GM12878 (cell line): ENCODE measurements at regions not wholly inside any gene's neighbourhood (a gene's known extent, or its start where the extent isn't known, plus 50 kb on each side); places are given as distances from the start of the nearest gene placed in this dataset.

Source experiments
- ATAC-seq: fragments of 200-7000 bp; cut with Tn5 transposase; 3 replicates; pipeline ENCODE4 v1.9.1; 2020; ENCODE audit warnings: mild to moderate bottlenecking, moderate library complexity
- BruUV-seq: library from RNA; stranded (reverse); fragments of 400-500 nt; replicated peaks from 2 replicates; lab custom pipeline; 2021; lab: Mats Ljungman, UMichigan
- CTCF ChIA-PET: fragments of 300-600 bp; sonication (Branson Sonifier 250); formaldehyde crosslinking; extraction: SDS; loops from one replicate; lab custom pipeline; 2021; ENCODE audit warnings: inconsistent platforms; lab: Yijun Ruan, JAX
- POLR2A ChIA-PET: fragments of 350-600 bp; formaldehyde crosslinking; extraction: SDS; loops from one replicate; lab custom pipeline; 2021; ENCODE audit warnings: inconsistent platforms; lab: Charles Lee
- RAD21 ChIA-PET: fragments of 300-600 bp; sonication (Branson Sonifier 250); formaldehyde crosslinking; loops from one replicate; lab custom pipeline; 2023; ENCODE audit warnings: antibody characterized with exemption; ENCODE audit not compliant: unreplicated experiment; lab: Charles Lee
- SMC1A ChIA-PET: fragments of 300-600 bp; sonication (Branson Sonifier 250); formaldehyde crosslinking; loops from one replicate; lab custom pipeline; 2023; ENCODE audit not compliant: unreplicated experiment, uncharacterized antibody; lab: Charles Lee
- DNase-seq: peaks from one replicate; pipeline ENCODE4 v3.0.0-alpha.2; 2011; ENCODE audit warnings: low read depth, low spot score
- FAIRE-seq: peaks from 3 replicates; lab custom pipeline; 2011; peaks lifted over from hg19 to GRCh38; lab: Jason Lieb, UNC
- H2AFZ ChIP-seq: 2 replicates; pipeline ENCODE4 v1.6.0; 2011; ENCODE audit warnings: low read depth, low read length, control low read depth; ENCODE audit not compliant: control insufficient read depth
- H3K27ac ChIP-seq: 2 replicates; pipeline ENCODE4 v1.5.1; 2011; ENCODE audit warnings: control low read depth; ENCODE audit not compliant: control insufficient read depth, insufficient read depth
- H3K27me3 ChIP-seq, 2 experiments: replicated peaks in 1 of 2; 2 replicates each; pipeline versions ENCODE4 v1.6.0 to v1.6.1; 2011; ENCODE audit warnings: low read length in 1 of 2; ENCODE audit not compliant: control insufficient read depth in 2 of 2, insufficient read depth in 2 of 2
- H3K36me3 ChIP-seq, 2 experiments: 2 replicates each; pipeline ENCODE4 v1.5.1; 2011; ENCODE audit warnings: low read length in 1 of 2; ENCODE audit not compliant: control insufficient read depth in 2 of 2, insufficient read depth in 2 of 2
- H3K4me1 ChIP-seq: 2 replicates; pipeline ENCODE4 v1.6.1; 2011; ENCODE audit warnings: mild to moderate bottlenecking, low read length, moderate library complexity, mixed read lengths; ENCODE audit not compliant: control insufficient read depth, insufficient read depth
- H3K4me2 ChIP-seq: 2 replicates; pipeline ENCODE4 v1.6.0; 2011; ENCODE audit warnings: control low read depth; ENCODE audit not compliant: control insufficient read depth, insufficient read depth
- H3K4me3 ChIP-seq: fragments of 200-600 bp; sonication (generic); 2 replicates; pipeline ENCODE4 v1.5.1; 2016
- H3K79me2 ChIP-seq: 2 replicates; pipeline ENCODE4 v1.6.0; 2011; ENCODE audit warnings: low read length; ENCODE audit not compliant: control insufficient read depth, insufficient read depth
- H3K9ac ChIP-seq: 2 replicates; pipeline ENCODE4 v1.8.0; 2011; ENCODE audit warnings: low read length, control low read depth, mixed read lengths; ENCODE audit not compliant: control insufficient read depth, insufficient read depth
- H3K9me3 ChIP-seq: replicated peaks from 3 replicates; pipeline ENCODE4 v1.5.1; 2011; ENCODE audit warnings: mild to moderate bottlenecking, low read length; ENCODE audit not compliant: control insufficient read depth, insufficient read depth
- H4K20me1 ChIP-seq: 2 replicates; pipeline ENCODE4 v1.6.0; 2011; ENCODE audit not compliant: control insufficient read depth, insufficient read depth
- BRCA1 ChIP-seq: IDR thresholded peaks from 2 replicates; pipeline ENCODE4 v1.6.1; 2011; ENCODE audit warnings: low read depth, low read length, improper control_type of control experiment
- CEBPB ChIP-seq, 2 experiments: fragments of 150-350 bp in 1 of 2; IDR thresholded peaks; 2 replicates each; pipeline ENCODE4 v1.6.1; 2012 to 2014; ENCODE audit warnings: low read depth in 2 of 2, low read length in 2 of 2, borderline replicate concordance in 1 of 2, inconsistent platforms in 1 of 2
- CEBPZ ChIP-seq: fragments of 150-350 bp; IDR thresholded peaks from 2 replicates; pipeline ENCODE4 v1.6.1; 2016; ENCODE audit warnings: low read depth, low read length
- EGR1 ChIP-seq, 2 experiments: IDR thresholded peaks; 1 replicate in 1 of 2; 2 replicates in 1 of 2; pipeline ENCODE4 v1.6.1; 2011 to 2012; ENCODE audit warnings: low read depth in 2 of 2, low read length in 2 of 2, borderline replicate concordance in 1 of 2, mild to moderate bottlenecking in 1 of 2, moderate library complexity in 1 of 2
- NBN ChIP-seq: fragments of 450-650 bp; IDR thresholded peaks from 2 replicates; pipeline ENCODE4 v1.6.1; 2016
- NKRF ChIP-seq: fragments of 450-650 bp; conservative IDR thresholded peaks from 2 replicates; pipeline ENCODE4 v1.6.1; 2017; ENCODE audit warnings: mild to moderate bottlenecking, moderate library complexity
- PKNOX1 ChIP-seq: fragments of 450-650 bp; IDR thresholded peaks from 2 replicates; pipeline ENCODE4 v1.6.1; 2016; ENCODE audit warnings: mild to moderate bottlenecking
- SP1 ChIP-seq: IDR thresholded peaks from one replicate; pipeline ENCODE4 v1.6.1; 2011; ENCODE audit warnings: low read depth, low read length
- ZNF592 ChIP-seq: fragments of 450-650 bp; IDR thresholded peaks from 2 replicates; pipeline ENCODE4 v1.6.1; 2017; ENCODE audit warnings: mild to moderate bottlenecking, moderate library complexity
- WGBS: methylation state at CpG from one replicate; pipeline ENCODE4 v1.1.6; 2016; ENCODE audit warnings: low lambda C conversion rate; ENCODE audit not compliant: insufficient replicate concordance, insufficient coverage; ENCODE audit errors: missing lambda C conversion rate; 5-methylcytosine and 5-hydroxymethylcytosine counted together
- in situ Hi-C: fragments of 300-500 bp; cut with MboI; formaldehyde crosslinking; loops from 9 replicates; pipeline ENCODE4 v1.14.3; 2018; ENCODE audit warnings: mixed read lengths
- intact Hi-C: fragments of 100-400 bp; cut with micrococcal nuclease; formaldehyde crosslinking; loops from one replicate; pipeline ENCODE4 v1.14.2; 2022; ENCODE audit not compliant: unreplicated experiment
- TF ChIP-seq, protein P1 (sequence below): fragments of 450-650 bp; formaldehyde crosslinking; IDR thresholded peaks from 2 replicates; pipeline ENCODE4 v1.4.0; 2022; ENCODE audit warnings: mild to moderate bottlenecking, moderate library complexity

DNA sequence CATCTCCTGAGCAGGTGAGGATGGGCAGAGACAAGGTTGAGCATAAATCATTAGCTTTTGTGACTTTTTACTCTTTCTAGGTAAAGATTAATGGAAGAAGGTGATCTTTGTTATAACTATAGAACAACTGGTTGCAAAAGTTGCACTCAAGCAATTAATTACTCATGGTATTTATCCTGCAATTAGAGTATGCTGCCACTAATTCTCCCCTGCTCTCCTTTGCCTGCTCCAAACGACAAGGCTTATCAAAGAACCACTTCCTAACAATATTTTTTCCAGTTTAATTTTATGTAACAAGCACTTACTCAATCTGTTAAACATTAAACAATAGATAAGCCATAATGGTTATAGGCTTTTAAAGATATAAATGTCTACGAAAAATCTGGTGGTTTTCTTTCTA is 189.9 kb upstream of the PELI2 start:
- ChIA-PET RAD21 (no interaction called here), SMC1A (interaction anchor here (1.1 kb wide), 1 partner anchor 197 kb away, joined by 4 read pairs; no protein-coding TSS in a partner anchor), CTCF (interaction anchor here (1.4 kb wide), 1 partner anchor 197 kb away, joined by 3 read pairs; no protein-coding TSS in a partner anchor), POLR2A (no interaction called here)
- in situ Hi-C loops (no loop called here), intact Hi-C loops (no loop called here)
- Histone ChIP-seq H3K9me3 (no peaks in the 10 kb centered on the region), H3K4me2 (no peak overlapping the region), H3K9ac (no peak overlapping the region), H3K36me3 (no peaks in the 10 kb centered on the region), H3K27me3 (no peaks in the 10 kb centered on the region), H3K79me2 (no peaks in the 10 kb centered on the region), H2AFZ (no peak overlapping the region), H3K27ac (no peak overlapping the region), H4K20me1 (no peaks in the 10 kb centered on the region), H3K4me1 (no peaks in the 10 kb centered on the region), H3K4me3 (no peak overlapping the region)
- ATAC-seq (no peak), FAIRE-seq (no peak), DNase-seq (no peak)
- BruUV-seq: no TSS peak
- WGBS: 0% methylated on average over 2 of the region's 2 CpGs
- no peak for TF ChIP-seq SP1
- no peak for TF ChIP-seq PKNOX1
- TF ChIP-seq, protein P1, sequence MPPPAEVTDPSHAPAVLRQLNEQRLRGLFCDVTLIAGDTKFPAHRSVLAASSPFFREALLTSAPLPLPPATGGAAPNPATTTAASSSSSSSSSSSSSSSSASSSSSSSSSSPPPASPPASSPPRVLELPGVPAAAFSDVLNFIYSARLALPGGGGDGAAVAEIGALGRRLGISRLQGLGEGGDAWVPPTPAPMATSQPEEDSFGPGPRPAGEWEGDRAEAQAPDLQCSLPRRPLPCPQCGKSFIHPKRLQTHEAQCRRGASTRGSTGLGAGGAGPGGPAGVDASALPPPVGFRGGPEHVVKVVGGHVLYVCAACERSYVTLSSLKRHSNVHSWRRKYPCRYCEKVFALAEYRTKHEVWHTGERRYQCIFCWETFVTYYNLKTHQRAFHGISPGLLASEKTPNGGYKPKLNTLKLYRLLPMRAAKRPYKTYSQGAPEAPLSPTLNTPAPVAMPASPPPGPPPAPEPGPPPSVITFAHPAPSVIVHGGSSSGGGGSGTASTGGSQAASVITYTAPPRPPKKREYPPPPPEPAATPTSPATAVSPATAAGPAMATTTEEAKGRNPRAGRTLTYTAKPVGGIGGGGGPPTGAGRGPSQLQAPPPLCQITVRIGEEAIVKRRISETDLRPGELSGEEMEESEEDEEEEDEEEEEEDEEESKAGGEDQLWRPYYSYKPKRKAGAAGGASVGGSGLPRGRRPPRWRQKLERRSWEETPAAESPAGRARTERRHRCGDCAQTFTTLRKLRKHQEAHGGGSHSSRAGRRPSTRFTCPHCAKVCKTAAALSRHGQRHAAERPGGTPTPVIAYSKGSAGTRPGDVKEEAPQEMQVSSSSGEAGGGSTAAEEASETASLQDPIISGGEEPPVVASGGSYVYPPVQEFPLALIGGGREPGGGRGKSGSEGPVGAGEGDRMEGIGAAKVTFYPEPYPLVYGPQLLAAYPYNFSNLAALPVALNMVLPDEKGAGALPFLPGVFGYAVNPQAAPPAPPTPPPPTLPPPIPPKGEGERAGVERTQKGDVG (CRISPR knock-in tag): no peak
- TF ChIP-seq CEBPZ: no peak
- TF ChIP-seq NBN: no peak
- no peak for TF ChIP-seq CEBPB (IDR thresholded peaks at IDR 0.05; ENCODE audit: borderline replicate concordance in 1 of 2, low read depth in 2 of 2, low read length in 2 of 2)
- TF ChIP-seq EGR1 (IDR thresholded peaks at IDR 0.05; ENCODE audit: borderline replicate concordance in 1 of 2, low read depth in 2 of 2, low read length in 2 of 2): no peak
- TF ChIP-seq ZNF592: no peak
- TF ChIP-seq NKRF: no peak
- TF ChIP-seq BRCA1: no peak
